CD4-positive, alpha-beta T cell treated with Interleukin-17A for 1 hour (primary cell): ENCODE measurements at regions not wholly inside any gene's neighbourhood (a gene's known extent, or its start where the extent isn't known, plus 50 kb on each side); places are given as distances from the start of the nearest gene placed in this dataset.
"Not testable (repeated sequence)": the region's sequence is repeated elsewhere in the genome, so short reads cannot be mapped to it uniquely, and the experiment has no call there.

Source experiments
- DNase-seq: peaks from one replicate; pipeline ENCODE4 v3.0.0-alpha.2; 2020

GRCh38 chr13:22789916-22790315 lies 390.9 kb upstream of the SGCG start:
- DNase-seq: no peak

GRCh38 chr13:22793598-22794134 lies 387.1 kb upstream of the SGCG start:
- DNase-seq: no peak

GRCh38 chr13:22800526-22801401 lies 380.0 kb upstream of the SGCG start:
- peak; percentile 20 for DNase-seq

- DNase-seq: no peak
Measured at GRCh38 chr13:22801402-22802003, 379.3 kb upstream of the SGCG start.

DNA sequence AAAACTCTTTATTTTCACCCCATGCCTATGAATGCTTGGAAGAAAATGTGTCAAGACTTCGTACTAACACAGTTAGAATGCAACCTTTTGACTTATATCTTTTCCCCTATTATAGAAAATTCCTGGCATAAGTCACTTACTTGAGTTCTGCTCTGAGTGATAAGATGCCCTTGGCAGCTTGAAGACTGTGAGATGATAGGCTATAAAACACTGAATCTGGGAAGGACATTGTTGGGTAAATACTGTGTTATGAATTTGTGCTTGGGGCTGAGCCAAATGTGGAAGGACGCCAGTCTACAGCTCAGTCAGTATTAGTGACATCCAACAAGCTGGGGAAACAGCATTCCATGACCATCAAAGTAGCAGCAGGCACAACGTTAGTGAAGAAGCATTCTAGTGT lies 368.0 kb upstream of the SGCG start:
- DNase-seq: no peak

GRCh38 chr13:22813531-22814377 lies 367.0 kb upstream of the SGCG start:
- DNase-seq: not testable (repeated sequence)

GRCh38 chr13:22814433-22814832 lies 366.3 kb upstream of the SGCG start:
- not testable (repeated sequence) for DNase-seq

DNA sequence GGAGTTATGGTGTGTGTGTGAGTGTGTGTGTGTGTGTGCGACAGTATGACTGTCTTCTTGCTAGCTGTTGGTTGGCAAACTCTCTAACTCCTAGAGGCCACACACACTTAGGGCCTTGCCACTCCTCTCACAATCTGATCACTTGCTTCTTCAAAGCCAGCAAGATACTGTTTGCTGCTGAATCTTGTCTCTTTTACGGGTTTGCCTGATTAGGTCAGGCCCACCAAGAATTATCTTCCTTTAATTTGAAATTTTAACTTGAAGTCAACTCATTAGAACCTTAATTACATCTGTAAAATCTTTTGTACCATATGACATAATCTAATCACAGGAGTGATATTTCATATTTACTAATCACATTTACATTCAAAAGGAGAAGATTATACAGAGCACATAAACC lies 359.2 kb upstream of the SGCG start:
- no peak for DNase-seq

GRCh38 chr13:22825186-22825585 lies 355.6 kb upstream of the SGCG start:
- no peak for DNase-seq

- no peak for DNase-seq
Measured at GRCh38 chr13:22828081-22828480, 352.7 kb upstream of the SGCG start.

DNA sequence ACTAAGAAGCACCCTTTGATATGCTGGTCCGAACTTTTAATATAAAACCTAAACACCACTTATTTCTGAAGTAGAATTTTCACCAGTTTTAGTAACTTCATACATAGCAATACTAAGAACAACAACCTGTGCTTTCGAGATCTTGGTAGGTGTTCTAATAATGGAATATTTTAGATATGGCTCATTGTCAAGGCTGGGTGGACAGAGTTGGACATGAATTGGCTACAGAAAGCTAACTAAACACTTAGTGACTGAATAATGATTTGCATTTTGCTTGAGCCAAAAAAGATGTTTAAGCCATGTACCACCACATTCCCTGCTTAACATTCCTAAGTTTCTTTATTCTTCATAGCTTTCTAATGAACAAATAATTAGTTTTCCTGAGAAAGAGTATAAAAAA lies 344.3 kb upstream of the SGCG start:
- no peak for DNase-seq

GRCh38 chr13:22837980-22838647 lies 342.7 kb upstream of the SGCG start:
- no peak for DNase-seq

DNA sequence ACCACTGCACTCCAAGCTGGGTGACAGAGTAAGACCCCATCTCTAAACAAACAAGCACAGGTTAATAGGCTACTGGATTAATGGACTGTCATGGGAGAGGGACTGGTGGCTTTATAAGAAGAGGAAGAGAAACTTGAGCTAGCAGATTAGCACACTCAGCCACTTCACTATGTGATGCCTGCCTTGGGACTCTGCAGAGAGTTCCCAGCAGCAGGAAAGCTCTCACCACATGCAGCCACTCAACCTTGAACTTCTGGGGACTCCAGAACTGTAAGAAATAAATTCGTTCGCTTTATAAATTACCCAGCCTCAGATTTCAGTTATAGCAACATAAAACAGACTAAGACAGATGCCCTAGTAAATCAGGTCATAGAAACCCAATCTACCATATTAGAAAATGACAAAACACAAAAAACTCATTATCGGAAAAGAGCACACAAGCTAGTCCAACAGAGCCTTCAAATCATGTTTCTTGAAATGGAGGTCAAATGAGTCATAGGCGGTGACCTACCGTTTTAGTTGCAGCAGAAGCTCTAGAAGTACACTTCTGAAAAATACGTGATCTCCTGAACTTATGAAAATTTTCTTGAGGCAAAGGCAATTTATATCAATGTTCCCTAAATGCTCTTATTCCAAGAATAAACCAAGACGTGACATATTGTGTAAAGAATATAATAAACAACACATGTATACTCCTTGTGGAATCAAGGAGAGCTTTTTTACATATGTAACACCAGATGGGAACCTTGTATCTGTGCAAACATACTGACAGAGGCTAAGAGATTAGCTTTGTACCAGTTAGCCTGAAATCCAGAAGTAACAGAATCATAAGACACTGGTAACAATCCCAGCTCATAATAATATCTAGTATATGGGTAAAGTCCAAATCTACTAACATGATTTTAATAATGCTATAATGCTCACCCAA lies 340.9 kb upstream of the SGCG start:
- DNase-seq: no peak

DNA sequence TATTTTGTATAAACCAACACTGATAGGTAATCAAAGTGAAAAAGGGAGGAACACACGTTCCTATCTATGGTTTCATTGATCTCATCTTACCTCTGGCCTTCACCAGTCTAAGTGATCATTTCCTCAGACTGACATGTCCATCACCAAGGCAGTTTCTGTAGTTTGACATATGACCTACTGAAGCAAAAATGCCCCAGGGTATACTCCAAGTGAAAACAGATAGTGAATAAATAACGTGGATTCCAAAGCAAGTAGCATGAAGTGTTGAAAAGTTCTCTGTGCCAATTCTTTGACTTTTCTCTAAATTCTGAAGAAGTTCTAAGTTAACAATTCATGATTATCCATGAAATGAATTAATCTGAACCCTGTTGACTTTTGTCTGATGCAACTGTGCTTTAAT lies 334.2 kb upstream of the SGCG start:
- DNase-seq: no peak

DNA sequence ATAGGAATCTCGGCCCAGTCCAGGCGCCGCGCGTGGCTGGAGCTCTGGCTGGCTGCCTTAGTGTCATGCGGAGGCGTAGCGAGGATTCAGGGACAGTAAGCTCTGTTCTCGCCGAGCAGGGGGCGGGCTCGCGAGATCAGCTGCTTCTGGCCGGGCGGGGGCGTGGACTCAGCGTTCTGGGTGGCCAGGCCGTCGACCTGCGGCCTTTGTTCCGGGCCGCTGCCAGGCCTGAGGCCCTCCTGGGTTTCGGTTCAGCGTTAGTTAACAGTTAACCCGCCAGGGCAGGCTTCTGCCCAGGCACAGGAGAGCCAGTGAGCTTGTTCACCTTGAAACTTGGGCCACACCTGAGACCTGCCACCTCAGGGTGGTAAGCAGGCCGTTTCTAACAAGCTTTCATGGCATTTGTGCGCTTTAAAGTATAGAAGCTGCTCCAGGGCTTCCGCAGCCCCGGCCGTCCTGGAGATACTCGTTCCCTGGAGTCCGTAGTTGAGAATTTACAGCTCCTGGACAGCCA lies 332.2 kb upstream of the SGCG start:
- no peak for DNase-seq

DNA sequence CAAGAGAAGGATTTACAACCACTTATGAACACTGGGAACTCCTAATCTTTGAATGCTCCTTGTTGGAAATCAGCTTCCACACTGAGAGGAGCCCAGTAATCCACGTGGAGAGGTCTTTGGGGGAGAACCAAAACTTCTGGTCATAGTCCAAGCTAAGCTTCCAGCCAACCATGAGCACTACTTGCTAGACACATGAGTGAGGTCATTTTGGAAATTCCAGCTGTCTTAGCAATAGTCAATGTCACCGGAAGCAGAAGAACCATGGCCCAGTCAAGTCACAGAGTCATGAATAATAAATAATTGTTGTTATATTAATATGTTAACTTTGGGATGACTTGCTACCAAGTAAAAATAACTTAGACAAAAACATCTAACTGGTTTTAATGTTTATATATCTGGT lies 324.9 kb upstream of the SGCG start:
- DNase-seq: no peak

- DNase-seq: not testable (repeated sequence)
Measured at GRCh38 chr13:22858980-22859379, 321.8 kb upstream of the SGCG start.

DNA sequence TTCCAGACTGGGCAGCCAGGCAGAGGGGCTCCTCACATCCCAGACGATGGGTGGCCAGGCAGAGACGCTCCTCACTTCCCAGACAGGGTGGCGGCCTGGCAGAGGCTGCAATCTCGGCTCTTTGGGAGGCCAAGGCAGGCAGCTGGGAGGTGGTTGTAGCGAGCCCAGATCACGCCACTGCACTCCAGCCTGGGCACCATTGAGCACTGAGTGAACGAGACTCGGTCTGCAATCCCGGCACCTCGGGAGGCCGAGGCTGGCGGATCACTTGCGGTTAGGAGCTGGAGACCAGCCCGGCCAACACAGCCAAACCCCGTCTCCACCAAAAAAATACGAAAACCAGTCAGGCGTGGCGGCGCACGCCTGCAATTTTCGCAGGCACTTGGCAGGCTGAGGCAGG lies 321.4 kb upstream of the SGCG start:
- DNase-seq: not testable (repeated sequence)

GRCh38 chr13:22861958-22862466 lies 318.8 kb upstream of the SGCG start:
- DNase-seq: no peak

DNA sequence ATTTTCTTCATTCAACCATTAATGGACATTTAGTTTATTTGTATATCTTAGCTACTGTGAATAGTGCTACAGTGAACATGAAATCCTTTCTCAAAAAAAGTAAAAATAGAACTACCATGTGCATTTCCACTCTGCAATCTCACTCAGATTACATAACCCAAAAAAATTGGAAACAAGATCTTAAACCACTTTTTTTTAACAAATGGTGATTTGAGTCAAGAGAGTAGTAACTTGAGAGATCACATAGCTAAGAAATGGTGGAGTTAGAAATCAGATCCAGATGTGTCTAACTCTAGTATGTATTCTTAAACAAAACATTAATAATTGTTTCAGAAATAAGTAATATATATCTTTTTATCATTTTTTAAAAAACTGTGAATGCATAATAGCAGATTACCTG lies 318.3 kb upstream of the SGCG start:
- DNase-seq: no peak

DNA sequence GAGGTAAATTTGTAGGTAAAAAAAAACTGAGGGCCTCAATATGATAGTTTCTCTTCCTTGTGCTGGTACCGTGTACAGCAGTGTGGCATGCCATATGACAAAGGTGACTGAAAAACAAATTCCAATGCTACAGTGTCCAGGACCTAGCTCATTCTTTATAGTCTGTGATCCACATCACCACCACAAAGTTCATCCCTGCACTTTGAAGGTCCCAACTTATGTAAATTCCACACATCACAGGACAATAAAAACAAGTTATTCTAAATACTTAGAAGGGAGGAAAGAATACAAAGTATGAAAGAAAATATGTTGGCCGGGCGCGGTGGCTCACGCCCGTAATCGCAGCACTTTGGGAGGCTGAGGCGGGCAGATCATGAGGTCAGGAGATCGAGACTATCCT lies 314.6 kb upstream of the SGCG start:
- DNase-seq: no peak
